Kidney capillary endothelial cell (primary cell): ENCODE measurements at regions not wholly inside any gene's neighbourhood (a gene's known extent, or its start where the extent isn't known, plus 50 kb on each side); places are given as distances from the start of the nearest gene placed in this dataset.

Source experiments
- DNase-seq: peaks from one replicate; pipeline ENCODE4 v3.0.0-alpha.2; 2018; ENCODE audit warnings: low spot score

GRCh38 chr11:70535191-70535971 is 137.1 kb downstream of the CTTN start:
- no peak for DNase-seq

DNA sequence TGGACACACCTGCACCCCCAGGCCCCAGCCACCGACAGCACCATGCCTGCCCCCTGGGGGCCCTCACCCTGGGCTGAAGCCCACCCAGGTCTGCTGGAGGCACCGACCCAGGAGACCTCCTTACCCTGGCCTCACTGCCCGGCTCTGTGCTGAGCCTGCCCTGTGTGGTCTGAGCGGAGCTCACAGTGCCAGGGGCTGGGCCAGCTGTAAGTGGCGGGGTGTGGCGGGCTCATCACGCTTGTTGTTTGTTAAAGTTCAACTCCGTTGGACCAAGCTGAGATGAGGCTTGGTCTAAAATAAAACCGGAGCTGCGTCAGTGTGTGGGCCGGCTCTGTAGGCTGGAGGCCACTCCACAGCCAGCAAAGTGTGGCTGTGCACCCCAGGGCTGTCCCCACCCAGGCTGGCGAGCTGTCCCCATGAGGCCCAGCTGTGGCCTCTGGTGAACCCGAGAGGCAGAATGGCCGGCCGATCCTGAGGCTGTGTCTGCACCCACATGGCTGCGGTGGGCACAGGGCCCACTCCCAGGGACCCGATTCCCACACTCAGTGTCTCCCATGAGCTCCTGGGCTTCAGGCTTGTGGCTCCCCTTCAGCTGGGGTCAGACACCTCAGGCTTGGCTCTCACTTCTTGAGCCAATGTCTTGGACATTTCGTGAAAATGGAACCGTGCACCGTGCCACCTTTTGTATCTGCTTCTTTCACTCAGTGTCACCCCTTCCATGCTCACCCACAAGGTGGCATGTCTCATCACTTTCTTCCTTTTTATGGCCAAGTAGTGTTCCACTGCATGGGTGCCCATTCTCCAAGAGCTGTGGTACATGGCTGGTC is 137.9 kb downstream of the CTTN start:
- no peak for DNase-seq

- DNase-seq: no peak
Observed at GRCh38 chr11:70537576-70538571, 139.5 kb downstream of the CTTN start.

GRCh38 chr11:70538641-70539359 is 140.5 kb downstream of the CTTN start:
- DNase-seq: no peak

GRCh38 chr11:70539360-70540095 is 141.2 kb downstream of the CTTN start:
- no peak for DNase-seq

- no peak for DNase-seq
Observed at GRCh38 chr11:70540196-70540595, 141.9 kb downstream of the CTTN start.

DNA sequence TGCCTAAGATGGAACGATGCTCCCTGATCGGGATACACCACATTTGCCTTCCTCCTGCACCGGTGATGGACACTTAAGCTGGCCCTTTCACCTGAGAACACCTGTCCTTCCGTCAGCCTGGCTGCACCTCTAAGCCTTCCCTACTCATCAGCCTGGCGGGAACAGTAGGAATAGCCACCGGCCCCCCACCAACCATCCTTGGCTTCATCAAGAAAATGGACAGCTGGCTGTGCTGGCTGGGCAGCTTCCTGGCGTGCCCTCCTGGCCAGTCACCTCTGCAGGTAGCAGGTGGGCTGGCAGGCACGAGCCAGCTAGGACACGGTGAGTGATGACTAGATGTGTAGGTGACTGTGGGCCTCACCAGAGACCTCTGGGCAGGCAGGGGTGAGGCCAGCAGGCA is 142.8 kb downstream of the CTTN start:
- DNase-seq: no peak

DNA sequence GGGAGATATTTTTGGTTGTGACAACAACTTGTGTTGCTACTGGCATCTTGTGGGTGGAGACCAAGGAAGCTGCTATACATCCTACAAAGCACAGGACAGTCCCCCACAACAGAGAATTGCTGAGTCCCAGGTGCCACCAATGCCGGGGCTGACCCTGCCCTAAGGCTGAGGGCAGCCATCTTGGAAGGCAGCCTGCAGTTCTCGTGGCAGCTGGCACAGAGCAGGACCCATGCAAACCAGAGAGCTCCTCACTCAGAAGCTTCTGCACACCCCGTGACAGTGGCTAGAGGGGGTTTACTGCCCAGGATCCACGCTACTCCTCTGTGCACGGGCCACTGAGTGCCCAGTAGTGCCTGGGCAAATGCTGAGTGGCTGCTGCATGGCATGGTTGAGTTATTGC is 143.4 kb downstream of the CTTN start:
- no peak for DNase-seq

DNA sequence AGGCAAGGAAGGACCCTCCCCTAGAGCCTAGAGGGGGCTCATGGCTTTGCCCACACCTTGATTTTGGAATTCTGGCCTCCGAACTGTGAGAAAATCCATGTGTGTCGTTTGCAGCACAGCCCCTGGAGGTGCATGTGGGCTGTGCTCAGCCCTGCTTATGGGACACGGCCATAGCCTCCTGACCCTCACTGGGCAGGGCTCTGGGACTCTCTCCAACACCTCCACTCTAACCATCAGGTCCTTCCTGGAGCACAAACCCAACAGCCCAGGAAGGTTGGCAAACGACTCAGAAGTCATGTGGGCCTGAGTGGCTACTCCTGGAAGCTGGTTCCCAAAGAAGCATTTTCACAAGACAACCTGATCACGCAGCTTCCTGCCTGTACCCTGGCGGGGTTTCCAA is 144.1 kb downstream of the CTTN start:
- DNase-seq: no peak

DNA sequence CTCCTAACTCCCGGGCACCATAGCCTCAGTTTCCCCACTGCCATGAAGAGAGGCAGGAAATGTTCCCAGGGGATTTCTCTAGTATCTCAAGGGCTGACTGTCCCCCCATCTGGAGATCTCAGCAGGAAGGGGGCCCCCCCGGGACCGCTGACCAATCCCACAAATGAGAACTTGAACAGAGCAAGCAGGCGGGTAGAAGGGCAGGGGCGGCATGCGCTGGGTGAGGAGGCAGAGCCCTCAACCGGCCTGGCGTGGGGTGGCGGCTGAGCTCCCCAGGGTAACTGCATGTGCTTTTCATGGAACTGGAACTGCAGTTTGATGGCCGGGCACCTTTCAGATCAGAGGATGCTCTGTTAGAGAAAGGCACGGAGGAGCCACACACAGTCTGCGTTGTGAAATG is 144.5 kb downstream of the CTTN start:
- no peak for DNase-seq

GRCh38 chr11:70543611-70544010 is 145.3 kb downstream of the CTTN start:
- no peak for DNase-seq

- no peak for DNase-seq
Observed at GRCh38 chr11:70544067-70544773, 145.9 kb downstream of the CTTN start.

GRCh38 chr11:70544774-70545609 is 146.7 kb downstream of the CTTN start:
- DNase-seq: no peak

DNA sequence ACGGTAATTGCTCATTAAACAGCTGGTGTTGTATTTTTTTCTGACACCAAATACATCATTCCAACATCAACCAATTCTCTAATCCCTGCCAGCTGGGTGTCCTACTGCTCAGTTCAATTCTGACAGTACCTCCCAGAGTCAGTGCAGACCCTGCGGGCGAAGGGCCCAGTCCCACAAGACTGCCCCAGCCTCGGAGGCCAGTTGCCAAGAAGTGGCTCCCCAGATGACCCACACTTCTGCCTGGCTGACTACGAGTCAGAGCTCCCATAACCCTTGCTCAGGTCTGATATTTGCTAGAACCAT is 147.2 kb downstream of the CTTN start:
- no peak for DNase-seq

DNA sequence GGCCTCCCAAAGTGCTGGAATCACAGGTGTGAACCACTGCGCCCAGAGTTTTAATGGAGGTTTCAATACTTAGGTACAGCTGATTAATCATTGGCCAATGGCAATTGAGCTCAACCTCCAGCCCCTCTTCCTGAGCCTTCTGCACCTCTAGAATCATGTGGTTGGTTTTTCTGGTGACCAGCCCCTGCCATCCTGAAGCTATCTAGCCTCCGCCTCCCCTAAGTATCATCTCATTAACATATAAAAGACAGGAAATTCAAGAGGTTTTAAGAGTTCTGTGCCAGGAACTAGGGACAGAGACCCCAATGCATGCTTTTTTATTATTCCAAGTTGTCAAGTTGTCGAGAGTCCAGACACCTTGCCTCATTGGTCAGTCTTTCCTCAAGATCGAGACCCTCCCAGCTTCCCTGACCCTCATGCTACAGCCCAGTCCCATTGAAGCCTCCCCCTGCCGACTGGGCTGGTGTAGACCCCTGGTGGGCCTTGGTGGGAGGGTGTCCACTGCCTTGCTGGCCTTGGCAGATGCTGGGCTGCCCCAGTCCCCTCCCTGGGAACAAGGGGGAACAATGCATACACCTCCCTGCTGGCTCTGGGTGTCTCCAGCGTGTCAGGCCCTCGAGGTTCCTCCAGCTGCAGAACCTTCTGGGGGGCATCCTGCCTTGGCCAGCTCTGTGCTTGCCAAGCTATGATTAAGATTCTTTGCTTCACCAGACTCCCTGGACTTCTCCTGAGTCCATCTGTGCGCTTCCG is 148.0 kb downstream of the CTTN start:
- DNase-seq: no peak

GRCh38 chr11:70547386-70547785 is 149.1 kb downstream of the CTTN start:
- DNase-seq: no peak

DNA sequence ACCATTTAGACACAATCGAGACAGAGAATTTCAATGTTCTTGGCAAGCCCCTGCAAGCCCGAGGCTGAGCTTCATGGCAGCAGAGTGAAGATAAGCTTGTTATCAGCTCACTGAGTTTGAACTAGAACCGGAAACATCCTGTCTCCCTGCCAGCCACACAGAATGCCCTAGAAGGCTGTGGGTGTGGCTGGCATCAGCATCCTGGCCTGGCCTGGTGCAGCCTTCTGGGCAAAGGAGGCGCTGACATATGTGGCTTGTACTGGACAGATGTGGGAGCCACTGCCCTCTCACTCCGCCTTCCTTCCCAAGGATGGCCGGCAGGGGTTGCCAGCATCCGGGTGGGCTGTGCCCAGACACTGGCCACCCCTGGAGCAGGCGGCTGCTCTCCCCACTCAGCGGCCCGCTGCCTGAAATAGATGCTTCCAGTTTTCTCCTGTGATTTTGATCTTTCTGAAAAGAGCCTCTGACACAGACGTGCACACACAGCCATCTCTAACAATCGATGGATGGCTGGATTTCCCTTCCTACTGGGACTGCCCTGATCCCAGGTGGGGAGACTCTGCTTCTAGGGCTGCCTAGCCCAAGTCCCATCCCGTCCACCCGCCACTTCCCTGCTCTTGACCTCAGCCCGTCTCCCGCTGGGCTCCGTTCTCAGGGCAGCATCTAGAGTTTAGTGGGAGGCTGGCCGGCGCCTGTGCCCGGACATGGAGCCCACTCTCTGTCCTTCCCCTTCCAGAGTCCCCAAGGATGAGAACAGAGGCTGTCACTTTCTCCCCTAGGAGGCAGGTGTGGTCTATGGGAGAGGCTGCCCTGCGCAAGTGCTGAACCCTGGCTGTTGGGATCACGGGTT is 149.7 kb downstream of the CTTN start:
- DNase-seq: no peak

DNA sequence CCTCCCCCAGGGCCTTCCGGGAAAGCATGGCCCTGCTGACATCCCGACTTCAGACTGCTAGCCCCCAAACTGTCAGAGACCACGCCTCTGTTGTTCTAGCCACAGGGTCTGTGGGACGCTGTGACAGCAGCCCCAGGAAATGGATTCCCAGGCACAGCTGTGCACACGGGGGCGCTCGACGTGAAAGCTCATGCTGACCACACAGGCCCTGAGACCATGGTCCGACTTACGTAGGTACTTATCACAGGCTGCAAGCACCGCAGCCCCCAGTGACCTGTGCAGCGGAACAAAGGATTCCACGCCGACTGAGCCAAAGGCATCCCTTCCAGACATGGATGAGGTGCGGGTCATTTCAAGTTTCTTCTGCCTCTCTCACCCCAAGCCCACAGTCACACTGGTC is 150.6 kb downstream of the CTTN start:
- DNase-seq: no peak
